ENCODE measurements at regions not wholly inside any gene's neighbourhood (a gene's known extent, or its start where the extent isn't known, plus 50 kb on each side); places are given as distances from the start of the nearest gene placed in this dataset.
"Not testable (repeated sequence)": the region's sequence is repeated elsewhere in the genome, so short reads cannot be mapped to it uniquely, and the experiment has no call there.

DNA sequence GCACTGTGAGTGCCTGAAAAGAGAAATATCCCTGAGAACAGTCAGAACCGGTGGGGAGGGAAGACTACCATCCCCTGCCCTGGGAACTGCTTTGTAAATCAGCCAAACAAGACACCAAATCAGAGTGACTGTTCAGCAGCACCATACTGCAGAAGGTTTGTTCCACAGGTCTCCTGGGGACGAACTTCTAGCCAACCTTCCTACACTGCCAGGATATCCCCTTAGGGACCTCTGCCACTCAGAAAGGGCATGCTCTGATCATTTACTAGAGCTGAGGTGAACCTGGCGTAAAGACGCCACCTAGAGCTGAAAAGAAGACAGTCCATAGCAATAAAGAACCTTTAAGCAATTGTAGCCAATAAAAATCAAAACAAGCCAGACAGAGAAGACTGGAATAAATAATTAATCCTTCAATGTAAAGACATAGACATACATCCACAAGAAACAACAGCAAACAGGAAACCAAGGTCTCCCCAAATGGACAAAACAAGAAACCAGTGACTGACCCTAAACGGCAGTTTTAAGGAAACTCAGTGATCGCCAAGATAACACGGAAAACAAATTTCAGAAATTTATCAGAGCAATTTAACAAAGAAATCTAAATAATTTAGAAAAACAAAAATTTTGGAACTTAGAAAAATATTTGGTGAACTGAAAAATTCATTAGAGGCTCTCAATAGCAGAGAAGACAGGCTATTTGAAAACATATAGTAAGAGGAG is 228.1 kb upstream of the AMIGO2 start:
- peak; percentile 52 to 59 for DNase-seq (ENCODE audit: low read depth in 2 of 2)

DNA sequence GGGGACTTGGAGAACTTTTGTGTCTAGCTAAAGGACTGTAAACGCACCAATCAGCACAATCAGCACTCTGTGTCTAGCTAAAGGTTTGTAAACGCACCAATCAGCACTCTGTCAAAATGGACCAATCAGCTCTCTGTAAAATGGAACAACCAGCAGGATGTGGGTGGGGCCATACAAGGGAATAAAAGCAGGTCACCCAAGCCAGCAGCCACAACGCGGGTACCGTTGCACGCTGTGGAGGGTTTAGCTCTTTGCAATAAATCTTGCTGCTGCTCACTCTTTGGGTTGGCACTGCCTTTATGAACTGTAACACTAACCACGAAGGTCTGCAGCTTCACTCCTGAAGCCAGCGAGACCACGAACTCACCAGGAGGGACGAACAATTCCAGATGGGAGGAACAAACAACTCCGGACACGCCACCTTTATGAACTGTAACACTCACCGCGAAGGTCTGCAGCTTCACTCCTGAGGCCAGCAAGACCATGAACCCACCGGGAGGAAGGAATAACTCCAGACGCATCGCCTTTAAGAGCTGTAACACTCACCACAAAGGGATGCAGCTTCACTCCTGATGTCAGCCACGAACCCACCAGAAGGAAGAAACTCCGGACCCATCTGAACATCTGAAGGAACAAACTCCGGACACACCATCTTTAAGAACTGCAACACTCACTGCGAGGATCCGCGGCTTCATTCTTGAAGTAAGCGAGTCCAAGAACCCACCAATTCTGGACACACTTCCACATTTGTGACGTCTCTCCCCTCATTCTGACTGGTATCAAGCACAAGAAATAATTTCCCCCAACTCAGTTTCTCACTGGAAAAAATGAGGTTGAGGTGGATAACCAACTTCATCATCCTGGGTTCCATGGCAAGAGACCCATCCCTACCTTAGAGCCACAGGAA is 227.3 kb upstream of the AMIGO2 start:
- DNase-seq (ENCODE audit: low read depth in 2 of 2), result not testable (repeated sequence)

DNA sequence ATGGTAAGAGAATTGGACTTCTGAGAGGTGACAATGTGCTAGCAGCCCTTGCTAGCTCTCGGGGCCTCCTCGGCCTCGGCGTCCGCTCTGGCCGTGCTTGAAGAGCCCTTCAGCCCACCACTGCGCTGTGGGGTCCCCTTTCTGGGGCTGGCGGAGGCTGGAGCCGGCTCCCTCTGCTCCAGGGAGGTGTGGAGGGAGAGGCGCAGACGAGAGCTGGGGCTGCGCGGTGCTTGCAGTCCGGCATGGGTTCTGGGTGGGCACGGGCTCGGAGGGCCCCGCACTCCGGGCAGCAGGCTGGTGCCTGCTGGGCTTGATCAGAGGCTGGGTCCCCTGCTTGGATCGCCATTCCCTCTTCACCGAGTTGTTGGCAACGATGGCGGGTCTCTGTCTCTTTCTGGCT is 226.4 kb upstream of the AMIGO2 start:
- no peak for DNase-seq (ENCODE audit: low read depth in 2 of 2)

DNA sequence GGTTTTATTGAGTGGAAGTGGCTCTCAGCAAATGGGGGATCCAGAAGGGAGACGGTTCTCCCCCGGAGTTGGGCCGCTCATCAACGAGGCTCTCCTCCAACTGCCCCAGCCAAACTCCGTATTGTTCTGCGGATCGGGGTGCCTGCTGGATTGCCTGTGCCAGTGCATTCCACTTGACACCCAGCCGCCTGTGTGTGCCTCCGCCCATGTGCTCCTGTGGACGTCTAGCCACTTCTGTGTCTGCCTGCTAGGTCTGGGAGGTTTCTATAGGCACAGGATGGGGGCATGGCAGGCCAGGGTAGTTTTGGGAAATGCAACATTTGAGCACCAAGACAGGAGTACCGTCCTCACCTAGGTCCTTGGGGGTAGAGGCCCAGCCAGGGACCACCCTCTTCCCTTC is 225.7 kb upstream of the AMIGO2 start:
- DNase-seq (ENCODE audit: low read depth in 2 of 2), result no peak

DNA sequence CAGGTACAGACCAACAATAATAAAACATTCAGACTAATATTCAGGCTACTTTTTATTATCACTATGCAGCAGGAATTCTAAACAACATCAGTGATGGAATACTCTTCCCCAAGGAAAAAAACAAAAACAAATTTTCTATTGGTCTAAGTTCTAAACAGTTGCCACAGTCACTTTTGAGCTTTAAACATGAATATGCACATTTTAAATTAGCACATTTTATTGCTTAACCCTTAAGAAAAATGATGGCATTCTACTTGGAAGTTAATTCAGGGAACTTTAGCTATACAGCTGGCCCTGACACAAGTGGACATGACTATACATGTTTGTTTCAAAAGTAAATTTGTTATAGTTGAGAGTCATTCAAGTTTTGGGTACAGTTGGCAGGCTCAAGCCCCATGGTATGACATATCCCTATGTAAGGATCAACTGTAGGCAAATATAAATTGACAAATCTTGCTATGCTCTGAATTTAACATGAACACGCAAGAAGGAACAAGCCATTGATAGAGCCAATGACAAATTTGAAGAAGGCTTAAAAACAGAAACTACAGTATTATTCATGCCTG is 224.3 kb upstream of the AMIGO2 start:
- no peak for DNase-seq (ENCODE audit: low read depth in 2 of 2)

DNA sequence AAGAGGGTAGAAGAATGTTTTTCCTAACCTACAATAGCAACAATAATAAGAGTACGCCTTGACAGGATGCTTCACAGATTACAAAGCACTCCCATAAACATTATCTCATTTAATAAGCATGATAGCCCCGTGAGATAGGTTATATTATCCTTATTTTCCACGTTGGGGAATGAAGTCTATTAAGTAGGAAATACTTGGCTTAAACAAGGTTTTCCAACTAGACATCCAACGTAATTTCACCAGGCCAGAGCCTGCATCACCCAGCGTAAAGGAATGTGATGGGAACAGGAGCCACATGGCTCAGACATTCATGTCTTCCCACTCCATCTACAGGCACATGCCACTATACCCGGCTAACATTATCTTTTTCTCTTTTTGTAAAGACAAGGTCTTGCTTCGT is 223.4 kb upstream of the AMIGO2 start:
- DNase-seq (ENCODE audit: low read depth in 2 of 2), result no peak

DNA sequence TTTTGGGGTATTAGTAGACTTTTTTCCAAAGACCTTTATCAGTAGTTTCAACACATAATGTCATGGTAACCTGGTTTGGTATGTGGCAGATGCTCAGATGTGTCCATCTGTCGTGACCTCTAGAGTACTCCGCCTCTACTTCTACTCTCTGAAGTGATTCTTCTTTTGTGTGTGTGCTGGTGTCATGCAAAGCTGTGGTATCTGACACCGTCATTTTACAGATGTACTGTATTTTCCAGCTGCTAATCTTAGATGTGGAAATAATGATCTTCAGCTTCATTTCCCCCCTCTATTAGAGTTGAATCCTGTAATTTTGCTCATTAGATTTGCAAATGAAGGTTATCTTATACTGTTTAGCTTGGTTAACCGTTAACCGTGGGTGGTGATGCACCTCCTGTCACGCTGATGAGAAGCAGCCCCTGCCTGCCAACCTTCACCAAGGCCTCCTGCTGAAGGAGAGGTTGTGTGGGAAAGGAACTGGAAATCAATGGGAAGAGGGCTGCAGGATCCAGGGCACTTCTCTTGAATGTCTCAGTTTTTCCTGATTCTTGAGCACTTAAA is 222.4 kb upstream of the AMIGO2 start:
- DNase-seq (ENCODE audit: low read depth in 2 of 2), result no peak

DNA sequence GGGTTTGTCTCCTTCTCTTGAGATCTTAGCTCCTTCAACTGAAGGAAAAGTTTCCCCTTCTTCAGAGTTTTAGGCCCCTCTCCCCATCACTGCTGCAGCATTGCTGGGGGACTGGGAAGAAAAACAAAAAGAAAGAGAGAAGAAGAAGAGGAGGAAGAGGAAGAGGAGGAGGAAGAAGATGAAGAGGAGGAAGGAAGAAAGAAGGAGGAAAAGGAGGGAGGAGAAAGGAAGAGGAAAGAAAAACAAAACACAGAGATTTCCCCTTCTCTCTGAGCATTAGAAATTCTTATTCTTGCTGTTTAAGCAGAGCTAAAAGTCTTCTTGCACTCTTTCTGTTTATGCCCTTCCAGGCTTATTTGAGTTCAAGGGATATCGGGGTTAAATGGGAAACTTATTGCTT is 219.8 kb upstream of the AMIGO2 start:
- DNase-seq (ENCODE audit: low read depth in 2 of 2), result no peak

DNA sequence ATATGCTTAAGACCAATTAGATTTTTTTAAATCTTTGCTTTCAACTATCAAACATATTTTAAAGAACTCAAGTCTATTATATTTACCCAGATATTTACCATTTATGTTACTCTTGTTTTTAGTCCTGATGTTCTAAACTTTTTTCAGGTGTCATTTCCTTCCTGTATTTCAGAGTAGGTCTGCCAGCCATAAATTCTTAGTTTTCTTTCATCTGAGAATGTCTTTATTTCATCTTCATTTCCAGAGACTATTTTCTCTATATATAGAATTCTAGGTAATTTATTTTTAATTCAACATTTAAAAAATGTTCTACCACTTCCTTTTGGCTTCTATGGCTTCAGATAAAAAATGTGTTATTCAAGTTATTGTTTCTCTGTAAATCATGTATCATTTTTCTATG is 218.2 kb upstream of the AMIGO2 start:
- no peak for DNase-seq (ENCODE audit: low read depth in 2 of 2)

DNA sequence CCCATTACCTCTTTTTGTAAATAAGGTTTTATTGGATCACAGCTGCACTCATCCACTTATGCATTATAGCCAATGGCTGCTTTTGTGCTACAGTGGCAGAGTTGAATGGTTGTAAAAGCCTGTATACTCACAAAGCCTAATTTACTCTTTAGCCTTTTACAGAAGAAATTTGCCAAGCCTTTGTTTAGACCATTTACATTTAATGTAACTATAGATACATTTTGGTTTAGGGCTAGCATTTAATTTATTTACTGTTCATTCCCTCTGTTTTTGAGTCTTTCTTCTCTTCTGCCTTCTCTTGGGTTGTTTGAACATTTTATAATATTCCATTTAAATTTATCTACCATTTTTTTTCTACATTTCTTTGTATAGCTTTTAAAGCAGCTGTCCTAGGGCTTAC is 217.1 kb upstream of the AMIGO2 start:
- no peak for DNase-seq (ENCODE audit: low read depth in 2 of 2)

DNA sequence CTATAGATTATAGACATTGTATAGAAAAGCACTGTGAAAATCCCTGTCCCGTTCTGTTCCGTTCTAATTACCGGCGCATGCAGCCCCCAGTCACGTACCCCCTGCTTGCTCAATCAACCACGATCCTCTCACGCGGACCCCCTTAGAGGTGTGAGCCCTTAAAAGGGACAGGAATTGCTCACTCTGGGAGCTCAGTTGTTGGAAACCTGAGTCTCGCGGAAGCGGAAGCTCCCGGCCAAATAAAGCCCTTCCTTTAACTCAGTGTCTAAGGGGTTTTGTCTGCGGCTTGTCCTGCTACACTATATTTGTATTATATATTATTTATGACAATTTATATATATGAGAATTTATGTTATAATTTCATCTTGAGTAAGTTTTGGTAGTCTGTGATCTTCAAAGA is 213.6 kb upstream of the AMIGO2 start:
- DNase-seq (ENCODE audit: low read depth in 2 of 2), result no peak

DNA sequence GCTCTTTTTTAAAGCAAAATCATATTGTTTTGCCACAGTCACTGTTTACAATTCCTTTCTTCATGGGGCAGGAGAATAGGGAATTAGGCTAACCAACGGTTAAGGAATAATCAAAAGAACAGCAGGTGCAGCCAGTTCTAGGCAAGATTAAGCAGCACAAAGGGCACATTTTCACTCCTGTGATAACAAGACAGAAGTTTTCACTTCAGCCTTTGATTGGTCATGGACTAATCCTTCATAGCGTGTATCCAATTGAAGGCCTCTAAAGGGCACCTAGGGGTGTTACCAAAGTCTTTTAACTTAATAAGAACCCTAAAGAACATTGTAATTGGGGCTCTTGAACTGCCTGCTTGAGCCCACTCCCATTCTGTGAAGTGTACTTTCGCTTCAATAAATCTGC is 206.9 kb upstream of the AMIGO2 start:
- no peak for DNase-seq (ENCODE audit: low read depth in 2 of 2)
